Retina (tissue), 1 donor: ENCODE measurements at regions not wholly inside any gene's neighbourhood (a gene's known extent, or its start where the extent isn't known, plus 50 kb on each side); places are given as distances from the start of the nearest gene placed in this dataset.
"Not testable (repeated sequence)": the region's sequence is repeated elsewhere in the genome, so short reads cannot be mapped to it uniquely, and the experiment has no call there.

Experiments
- DNase-seq: peaks from one replicate; pipeline ENCODE4 v3.0.0-alpha.2; 2016

DNA sequence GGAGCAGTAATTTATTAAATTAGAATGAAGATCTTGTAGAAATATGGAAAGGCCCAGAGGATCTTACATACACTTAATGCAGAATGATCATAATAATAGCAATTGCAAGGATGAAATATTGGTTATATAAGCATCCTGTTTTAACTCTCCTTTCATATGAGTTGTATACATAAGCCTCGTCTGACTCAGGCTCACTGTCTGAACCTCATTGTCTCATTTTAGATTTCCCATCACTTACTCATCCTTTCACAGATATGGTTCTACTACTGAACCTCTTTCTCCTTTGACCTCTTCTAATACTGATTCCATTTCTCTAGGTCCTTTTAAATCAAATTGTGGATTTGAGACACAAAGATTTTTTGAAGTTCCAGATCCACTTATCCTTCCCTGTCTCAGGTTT, 277.3 kb upstream of the TRPC5 start:
- DNase-seq: no peak

DNA sequence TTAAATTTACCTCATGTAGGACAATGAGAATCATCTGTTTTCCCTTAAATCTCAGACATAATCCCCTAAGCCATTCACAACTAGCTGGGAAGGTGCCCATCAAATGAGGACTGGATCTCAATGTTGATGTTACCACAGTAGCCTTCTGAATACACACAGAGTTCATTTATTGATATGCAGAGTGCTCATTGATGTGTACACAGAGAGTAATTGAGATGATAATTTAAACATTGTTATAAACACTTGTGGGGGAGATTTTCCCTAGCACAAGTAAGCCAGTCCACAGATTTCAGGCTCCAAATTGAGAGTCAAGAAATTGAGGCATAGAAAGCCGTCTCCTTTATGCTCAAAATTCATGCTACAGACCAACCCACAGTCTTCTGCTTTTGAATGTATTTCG, 273.4 kb upstream of the TRPC5 start:
- DNase-seq: no peak

DNA sequence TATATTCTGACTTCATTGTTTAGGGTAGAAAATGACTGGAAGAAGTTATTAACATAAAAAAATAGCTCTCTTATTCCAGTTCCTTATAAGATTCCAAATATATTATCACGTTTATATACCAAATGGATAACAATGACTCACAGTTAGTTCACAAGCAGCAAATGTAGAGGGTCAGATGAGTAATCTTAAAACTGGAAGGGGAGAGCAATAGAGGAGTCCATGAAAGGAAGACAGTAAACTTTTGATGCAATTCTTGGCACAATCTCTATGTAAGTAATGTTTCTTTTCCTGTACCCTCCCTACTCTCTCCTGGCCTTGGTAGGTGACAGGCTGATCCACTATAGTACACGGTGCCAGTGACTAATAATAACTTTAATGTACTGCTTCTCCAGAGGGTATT, 259.0 kb upstream of the TRPC5 start:
- no peak for DNase-seq

DNA sequence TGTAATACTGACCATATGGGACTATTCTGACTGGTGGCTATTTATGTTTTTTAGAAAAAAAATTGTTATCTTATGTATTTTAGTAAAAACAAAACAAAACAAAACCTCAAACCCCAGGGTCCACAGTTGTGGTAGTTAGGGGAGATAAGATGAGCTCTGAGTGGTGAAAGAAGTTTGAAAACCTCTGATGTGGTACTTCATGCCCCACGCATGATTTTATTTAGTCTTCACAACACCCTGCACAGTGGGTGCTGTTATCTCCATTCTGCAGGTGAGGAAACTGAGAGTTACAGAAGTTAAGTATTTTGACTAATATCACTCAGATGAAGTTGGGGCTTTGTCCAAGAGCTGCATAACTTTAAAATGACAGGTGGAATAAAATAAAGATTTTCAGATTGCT, 230.6 kb upstream of the TRPC5 start:
- DNase-seq: no peak

DNA sequence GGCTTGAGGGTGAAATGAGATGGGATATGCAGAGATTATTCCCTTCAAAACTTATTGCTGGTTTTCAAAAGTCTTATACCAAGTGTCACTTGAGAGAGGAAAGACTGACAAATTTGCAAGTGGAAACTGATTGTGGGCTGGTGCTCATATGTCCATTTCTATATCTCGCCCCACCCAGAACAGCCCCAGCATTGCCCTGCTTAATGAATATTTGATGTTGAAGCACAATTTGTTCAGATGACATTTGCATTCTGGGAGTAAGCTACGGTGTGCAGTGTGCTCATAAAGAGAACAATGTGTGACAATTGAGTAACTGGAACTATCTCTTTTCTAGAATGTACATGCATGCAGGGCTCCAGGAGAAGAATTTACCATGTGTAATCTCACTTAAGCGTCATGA, 223.5 kb upstream of the TRPC5 start:
- no peak for DNase-seq

DNA sequence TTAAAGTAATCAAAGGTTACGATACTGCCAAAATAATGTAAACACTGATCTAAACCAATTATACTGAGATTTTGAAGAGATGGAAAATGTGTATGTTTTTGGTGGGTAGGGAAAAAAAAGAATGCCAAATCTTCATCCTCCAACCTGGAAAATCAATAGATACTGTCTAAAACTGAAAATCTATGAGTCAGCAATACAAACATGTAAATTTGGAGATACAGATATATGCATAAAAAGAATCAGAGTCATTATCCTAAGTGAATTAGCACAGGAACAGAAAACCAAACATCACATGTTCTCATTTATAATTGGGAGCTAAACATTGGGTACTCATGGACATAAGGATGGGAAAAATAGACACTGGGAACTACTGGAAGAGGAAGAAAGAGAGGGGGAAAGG, 197.4 kb upstream of the TRPC5 start:
- DNase-seq: no peak

DNA sequence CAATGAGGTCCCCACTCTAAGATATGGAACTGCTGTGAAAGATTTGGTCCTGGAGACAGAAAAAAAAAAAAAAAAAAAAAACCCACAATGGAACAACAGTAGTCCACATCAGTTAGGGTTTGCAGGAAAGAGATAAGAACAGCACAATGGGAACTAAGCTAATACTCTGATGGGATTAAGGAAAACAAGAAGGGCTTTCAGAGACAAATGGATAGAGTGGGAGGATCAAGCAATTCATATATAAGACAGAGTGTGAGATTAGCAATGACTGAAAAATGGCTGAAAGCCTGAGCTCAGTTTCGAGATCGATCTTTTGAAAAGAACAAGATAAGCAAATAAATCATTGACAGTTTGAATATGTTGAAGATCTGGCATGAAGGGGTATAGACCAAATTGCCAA, 188.4 kb upstream of the TRPC5 start:
- DNase-seq: no peak

DNA sequence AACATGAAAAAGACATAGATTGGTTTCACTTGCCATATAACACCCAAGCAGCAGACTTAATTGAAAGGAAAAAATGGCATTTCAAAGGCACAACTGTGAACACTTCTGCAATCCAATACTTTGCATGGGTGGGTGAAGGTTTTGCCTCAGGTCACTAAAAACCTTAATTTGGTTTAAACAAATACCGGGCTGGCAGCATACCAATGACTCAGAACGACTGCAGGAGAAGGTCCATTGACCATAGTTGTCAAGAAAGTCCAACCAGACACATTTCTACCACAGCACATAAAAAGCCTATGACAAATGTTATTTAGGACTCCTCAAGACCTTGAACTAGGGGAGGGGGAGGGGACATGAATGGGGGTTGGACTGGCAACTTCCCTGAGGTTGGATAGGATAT, 183.6 kb upstream of the TRPC5 start:
- no peak for DNase-seq

DNA sequence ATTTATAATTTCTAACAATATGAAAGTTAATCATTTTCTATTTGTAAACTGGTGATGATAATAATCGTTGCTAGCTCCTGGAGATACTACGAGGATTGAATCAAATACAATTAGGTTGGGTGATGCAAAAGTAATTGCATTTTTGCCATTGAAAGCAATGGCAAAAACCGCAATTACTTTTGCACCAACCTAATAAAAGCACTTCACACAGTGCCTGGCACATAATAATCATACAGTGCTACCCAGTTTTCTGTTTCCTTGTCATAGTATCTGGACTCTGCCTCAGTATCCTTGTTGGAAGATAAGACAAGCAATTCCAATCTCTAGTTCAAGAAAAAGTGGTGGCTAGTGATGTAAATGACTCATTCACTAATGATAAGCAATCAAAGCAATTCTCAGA, 176.8 kb upstream of the TRPC5 start:
- no peak for DNase-seq

DNA sequence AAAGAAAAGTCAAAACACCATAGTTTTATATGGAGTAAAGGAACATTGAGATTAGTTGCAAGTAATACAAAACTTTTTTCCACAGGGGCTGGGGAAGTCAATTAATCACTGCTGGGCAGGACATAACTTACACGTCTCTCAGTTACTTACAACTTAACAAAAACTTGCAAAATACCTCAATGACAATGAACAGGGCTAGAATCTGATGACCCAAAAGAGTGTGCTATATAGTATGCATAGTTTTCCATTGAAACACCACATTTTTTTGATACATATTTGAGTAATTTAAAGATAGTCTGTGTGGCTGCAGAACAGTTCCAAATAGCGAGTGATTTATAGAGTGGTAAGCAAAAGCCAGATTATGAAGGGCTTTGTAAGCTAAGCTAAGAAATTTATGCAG, 172.3 kb upstream of the TRPC5 start:
- DNase-seq: no peak

DNA sequence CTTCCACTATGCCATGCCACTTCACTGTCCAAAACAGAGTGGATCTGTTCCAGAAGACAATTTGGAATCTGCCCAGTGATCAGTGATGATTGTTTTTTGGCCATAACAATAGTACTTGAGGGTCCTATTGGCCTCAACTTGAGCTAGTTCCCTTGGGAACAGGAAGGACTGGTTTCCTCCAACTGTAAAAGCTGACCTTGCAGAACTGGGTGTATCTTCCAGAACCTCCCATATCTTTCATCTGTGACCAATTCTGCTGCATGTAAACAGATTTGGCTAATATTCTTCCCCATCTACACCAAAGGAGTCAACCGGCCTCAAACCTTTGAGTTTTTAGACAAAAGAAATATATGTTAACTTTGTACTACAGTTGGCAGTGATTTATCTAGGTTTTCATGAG, 165.1 kb upstream of the TRPC5 start:
- DNase-seq: no peak

DNA sequence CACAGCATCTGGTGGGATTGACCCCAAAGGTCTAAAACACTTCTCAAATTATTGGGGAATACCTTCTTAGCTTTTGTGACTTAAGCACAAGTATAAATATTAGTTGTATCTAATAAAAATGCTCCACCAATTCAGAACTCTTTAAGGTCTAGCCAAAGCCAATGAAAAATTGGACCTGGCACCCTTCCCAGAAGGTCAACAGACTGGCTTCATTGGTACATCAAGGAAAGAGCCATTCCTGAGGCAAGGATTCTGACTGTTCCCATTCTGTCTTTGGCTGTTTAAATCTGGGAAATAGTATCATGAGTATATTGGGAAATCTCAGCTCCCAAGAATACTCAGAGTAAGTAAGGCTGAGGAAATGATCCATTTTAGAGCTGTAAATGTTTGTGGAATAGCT, 153.0 kb upstream of the TRPC5 start:
- DNase-seq: no peak

DNA sequence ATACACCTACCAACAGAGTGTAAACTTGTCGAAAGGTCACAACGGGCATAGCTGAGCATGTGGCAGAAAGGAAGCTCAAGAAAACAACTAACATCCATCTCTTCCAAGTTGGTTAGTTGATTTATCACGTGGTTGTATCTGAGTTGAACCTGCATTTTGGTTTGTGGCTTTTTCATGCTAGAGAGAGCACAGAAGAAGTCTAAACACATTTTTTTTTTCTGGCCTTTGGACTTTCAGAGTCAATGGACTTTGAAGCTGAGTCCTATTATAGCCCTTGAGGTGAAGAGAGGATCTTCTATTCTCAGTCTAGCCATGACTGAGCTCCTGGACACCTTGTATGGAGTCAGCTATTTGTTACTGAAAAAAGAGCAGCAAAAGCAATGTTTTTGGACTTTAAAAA, 150.6 kb upstream of the TRPC5 start:
- no peak for DNase-seq

DNA sequence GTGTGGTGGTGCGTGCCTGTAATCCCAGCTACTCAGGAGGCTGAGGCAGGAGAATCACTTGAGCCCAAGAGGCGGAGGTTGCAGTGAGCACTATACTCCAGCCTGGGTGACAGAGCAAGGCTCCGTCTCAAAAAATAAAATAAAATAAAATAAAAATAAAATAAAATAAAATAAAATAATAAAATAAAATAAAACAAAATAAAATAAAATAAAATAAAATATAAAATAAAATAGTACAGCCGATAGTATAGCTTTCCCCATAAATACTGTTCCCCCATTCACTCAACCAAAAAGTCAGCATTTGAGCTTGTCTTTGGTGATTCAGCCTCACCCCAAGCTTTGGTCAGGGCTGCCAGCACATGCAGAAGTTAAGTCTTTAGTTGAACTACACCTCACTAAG, 144.2 kb upstream of the TRPC5 start:
- DNase-seq: not testable (repeated sequence)

DNA sequence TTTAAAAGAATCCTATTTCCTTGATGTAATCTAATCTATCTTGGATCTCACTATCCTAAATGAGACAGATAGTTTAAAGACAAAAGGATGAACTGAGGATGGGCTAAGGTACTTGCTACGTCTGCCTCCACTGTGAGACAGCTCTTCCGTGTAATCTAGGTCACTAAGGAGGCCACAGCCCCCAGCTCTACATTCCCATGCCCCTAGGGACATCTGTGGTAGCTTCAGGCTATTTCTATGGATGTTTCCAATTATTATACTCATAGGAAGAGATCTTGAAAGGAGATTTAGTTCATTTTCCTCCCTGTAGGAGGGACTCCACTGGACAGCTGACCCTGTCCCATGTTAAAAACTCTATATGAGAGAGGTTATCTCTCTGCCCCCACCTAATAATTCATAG, 140.8 kb upstream of the TRPC5 start:
- no peak for DNase-seq

DNA sequence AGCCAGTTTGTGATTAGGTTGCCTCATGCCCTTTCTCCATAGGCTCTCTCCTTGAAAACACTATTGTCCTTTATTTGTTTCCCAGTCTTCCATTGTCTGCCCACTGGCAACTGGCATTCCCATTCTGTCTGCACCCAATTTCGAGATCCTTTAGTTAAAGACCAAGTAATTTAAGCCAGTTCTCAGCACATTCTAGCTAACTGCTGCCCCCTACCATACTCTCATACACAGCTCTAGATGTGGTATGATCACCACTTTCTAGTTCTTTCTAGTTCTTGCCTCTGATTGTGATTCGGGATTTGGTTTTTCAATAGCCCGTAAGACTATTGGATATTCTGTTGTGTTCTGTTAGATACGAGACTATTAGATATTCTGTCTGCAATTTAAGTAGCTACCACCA, 135.8 kb upstream of the TRPC5 start:
- no peak for DNase-seq

DNA sequence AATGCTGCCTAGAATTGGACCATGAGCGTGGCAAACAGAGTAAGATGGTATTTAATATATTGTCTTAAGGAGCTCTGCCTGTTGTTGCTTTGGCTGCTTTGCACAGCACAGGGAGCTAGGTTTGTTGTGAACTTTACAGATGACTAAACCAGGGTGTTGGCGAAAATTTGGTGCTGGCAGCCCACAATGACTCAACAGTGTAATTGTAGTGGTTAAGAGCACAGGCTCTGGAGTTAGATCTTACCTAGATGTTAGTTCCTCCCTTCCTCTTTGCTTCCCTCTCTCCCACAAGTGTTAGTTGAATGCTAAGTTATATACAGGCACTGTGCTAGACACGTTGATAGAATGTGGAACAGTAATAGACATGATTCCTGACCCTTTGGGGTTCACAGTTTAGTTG, 128.9 kb upstream of the TRPC5 start:
- DNase-seq: no peak

DNA sequence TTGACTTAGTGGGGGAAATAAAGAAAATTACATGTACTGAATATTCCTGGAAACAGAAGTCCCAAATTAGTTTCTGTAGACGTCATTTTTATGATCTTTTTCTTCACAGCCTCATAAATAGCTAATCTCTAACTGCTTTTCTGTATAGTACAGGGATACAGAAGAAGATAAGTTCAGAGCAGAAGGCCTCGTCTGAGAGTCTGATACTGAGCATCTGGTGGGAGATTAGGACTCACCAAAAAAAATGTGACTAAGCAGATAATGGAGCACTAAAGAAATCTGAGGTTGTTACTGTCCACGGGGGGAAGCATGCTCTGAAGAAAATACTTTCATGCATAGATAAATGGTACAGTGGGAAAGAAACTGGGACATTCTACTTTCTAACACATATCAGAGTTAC, 115.3 kb upstream of the TRPC5 start:
- DNase-seq: no peak

DNA sequence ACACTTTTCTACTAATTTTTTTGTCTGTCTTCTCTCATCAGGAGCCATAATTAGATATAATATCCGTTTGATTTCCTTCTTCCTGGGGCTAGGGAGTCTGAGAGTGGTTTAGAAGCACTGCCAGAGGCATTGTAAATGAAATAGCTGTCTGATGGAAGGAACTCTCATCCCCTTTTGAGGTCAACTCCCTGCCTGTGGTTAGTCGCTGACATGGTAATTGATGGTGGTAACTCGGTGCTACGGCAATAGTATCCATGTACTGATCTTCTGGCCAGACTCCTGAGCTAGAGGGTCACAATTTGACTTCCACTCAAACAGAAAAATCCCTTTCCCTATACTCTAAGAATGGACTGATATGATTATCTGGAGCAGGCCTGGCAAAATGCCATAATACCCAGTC, 108.1 kb upstream of the TRPC5 start:
- no peak for DNase-seq

DNA sequence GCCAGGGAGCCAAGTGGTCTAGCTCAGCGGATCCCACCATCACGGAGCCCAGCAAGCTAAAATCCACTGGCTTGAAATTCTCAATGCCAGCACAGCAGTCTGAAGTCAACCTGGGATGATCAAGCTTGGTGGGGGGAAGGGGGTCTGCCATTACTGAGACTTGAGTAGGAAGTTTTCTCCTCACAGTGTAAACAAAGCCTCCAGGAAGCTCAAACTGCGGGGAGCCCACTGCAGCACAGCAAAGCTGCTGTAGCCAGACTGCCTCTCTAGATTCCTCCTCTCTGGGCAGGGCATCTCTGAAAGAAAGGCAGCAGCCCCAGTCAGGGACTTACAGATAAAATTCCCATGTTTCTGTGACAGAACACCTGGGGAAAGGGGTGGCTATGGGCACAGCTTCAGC, 98.8 kb upstream of the TRPC5 start:
- DNase-seq: not testable (repeated sequence)

DNA sequence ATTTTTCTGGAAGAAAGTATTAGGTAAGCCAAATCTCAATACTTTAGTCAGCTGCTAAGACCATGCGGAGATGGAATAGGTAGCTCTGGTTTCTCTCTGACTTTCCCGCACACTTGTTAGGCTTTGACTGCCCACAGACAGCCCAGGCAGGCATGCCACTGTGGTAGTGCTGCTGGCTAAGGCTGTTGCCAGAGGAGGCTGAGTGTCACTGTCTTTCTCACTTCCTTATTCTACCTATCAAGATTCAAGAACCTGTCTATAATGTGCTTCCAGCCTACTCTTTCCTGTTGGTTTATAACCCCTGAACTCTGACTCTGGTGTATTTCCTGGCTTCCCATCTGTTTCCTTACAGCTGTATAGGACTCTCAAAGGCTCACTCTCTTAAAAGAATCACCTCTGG, 81.8 kb upstream of the TRPC5 start:
- DNase-seq: no peak

DNA sequence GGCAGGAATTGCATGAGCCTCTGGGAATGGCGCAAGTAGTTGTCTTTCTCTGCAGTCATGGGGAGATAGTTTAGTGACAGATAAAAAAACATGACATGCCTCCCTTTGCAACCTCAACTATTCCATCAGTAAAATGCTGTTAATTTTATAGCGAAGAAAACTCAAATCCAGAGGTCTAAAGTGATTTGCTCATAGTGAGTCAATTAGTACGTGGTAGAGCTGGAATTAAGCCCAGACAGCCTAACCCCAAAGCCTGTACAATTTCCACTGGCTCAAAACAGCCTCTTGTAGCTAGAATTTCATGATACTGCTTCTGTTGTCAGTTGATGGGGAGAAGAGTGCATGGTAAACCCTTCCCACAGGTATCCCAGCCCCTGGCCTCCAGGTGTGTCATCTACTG, 81.3 kb upstream of the TRPC5 start:
- no peak for DNase-seq

DNA sequence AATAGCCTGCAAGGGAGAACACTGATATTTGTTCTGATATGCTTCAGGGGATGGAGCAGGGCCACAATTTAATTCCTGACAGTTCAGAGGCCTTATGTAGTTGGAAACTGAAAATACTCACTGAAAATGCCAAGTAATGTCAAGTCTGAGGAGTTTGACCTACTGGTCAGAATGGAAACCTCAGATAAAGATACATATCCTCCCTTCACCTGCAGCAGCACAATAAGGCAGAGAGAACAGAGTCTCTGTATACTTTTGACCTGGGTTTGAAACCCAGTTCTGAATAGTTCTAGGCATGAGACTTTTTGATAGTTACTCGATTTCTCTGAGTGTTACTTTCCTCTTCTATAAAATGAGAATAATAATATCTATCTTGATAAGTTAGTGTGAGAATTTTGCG, 65.8 kb upstream of the TRPC5 start:
- no peak for DNase-seq

DNA sequence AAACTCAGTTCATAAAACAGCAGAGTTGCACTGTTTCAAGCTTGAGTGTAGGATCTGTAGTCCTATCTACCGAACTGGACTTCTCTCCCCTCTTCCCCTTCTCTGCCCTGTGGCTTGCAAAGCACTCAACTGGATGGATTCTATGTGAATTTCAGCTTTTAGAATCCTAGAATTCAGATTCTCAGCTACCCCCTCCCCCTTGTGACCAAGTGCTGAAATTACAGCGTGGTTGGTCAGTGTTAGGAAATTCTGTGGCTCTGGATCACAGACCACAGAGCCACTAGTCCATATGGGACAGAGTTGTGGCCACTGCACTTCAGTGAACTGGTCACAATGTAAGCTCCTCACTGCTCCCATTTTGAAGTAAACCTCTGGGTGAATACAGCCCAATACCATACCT, 64.6 kb upstream of the TRPC5 start:
- peak; percentile 7 for DNase-seq

DNA sequence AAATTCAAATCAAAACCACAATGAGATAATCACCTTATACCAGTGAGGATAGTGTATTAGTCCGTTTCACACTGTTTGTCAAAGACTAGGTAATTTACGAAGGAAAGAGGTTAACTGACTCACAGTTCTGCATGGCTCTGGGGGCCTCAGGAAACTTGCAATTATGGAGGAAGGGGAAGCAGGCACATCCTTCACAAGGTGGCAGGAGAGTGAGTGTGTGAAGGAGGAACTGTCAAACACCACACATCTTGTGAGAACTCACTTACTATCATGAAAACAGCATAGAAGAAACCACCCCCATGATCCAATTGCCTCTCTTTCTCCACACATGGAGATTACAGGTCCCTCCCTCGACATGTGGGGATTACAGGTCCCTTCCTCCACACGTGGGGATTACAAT, 54.7 kb upstream of the TRPC5 start:
- no peak for DNase-seq
